HepG2 (cell line): ENCODE measurements at regions not wholly inside any gene's neighbourhood (a gene's known extent, or its start where the extent isn't known, plus 50 kb on each side); places are given as distances from the start of the nearest gene placed in this dataset.

ENCODE experiments used
- ATAC-seq: fragments of 200-7000 bp; cut with Tn5 transposase; 3 replicates; pipeline ENCODE4 v1.9.1; 2020; ENCODE audit warnings: mild to moderate bottlenecking, moderate library complexity
- BruUV-seq: library from RNA; stranded (reverse); fragments of 400-500 nt; replicated peaks from 2 replicates; lab custom pipeline; 2021; lab: Mats Ljungman, UMichigan
- CTCF ChIA-PET: fragments of 300-600 bp; formaldehyde crosslinking; extraction: SDS; loops from one replicate; lab custom pipeline; 2021; ENCODE audit warnings: low total read pairs, inconsistent platforms, low intra/inter-chr PET ratio; lab: Yijun Ruan, JAX
- POLR2A ChIA-PET: fragments of 350-600 bp; sonication (Branson Sonifier 250); formaldehyde crosslinking; loops from one replicate; lab custom pipeline; 2020; ENCODE audit warnings: antibody characterized with exemption, inconsistent platforms; lab: Yijun Ruan, JAX
- DNase-seq: peaks from one replicate; pipeline ENCODE4 v3.0.0-alpha.2; 2015; ENCODE audit warnings: low spot score
- FAIRE-seq: peaks from 3 replicates; lab custom pipeline; 2011; peaks lifted over from hg19 to GRCh38; lab: Jason Lieb, UNC
- H2AFZ ChIP-seq: one replicate; pipeline ENCODE4 v1.6.1; 2011; ENCODE audit warnings: low read length, inconsistent platforms
- H3K27ac ChIP-seq: fragments of 300-600 bp; 3 replicates; pipeline ENCODE4 v1.8.0; 2011; ENCODE audit warnings: mixed run types, mild to moderate bottlenecking, mixed read lengths, low read length, inconsistent platforms; ENCODE audit not compliant: insufficient read depth; ENCODE audit errors: extremely low read length
- H3K27me3 ChIP-seq, 2 experiments: fragments of 200-600 bp in 1 of 2; 2 replicates in 1 of 2; 3 replicates in 1 of 2; pipeline versions ENCODE4 v1.6.0 to v1.8.0; 2011; ENCODE audit warnings: low read length in 2 of 2, mild to moderate bottlenecking in 2 of 2, moderate library complexity in 2 of 2, inconsistent platforms in 1 of 2; ENCODE audit not compliant: insufficient read depth in 2 of 2, control insufficient read depth in 1 of 2
- H3K36me3 ChIP-seq, 2 experiments: fragments of 200-600 bp in 1 of 2; replicated peaks in 1 of 2; 2 replicates in 1 of 2; 3 replicates in 1 of 2; pipeline versions ENCODE4 v1.5.1 to v1.8.0; 2011; ENCODE audit warnings: low read length in 2 of 2, inconsistent platforms in 1 of 2; ENCODE audit not compliant: insufficient read depth in 2 of 2, control insufficient read depth in 1 of 2
- H3K4me1 ChIP-seq: 2 replicates; pipeline ENCODE4 v1.5.1; 2012; ENCODE audit warnings: low read length, inconsistent platforms; ENCODE audit not compliant: insufficient read depth
- H3K4me2 ChIP-seq: 2 replicates; pipeline ENCODE4 v1.6.0; 2011; ENCODE audit warnings: low read depth, low read length, inconsistent platforms
- H3K4me3 ChIP-seq, 3 experiments: fragments of 200-600 bp in 1 of 3; sonication (generic), shearing (Covaris generic) in 1 of 3; replicated peaks in 1 of 3; 2 replicates each; pipeline ENCODE4 v1.5.1; 2011 to 2016; ENCODE audit warnings: low read length in 3 of 3, inconsistent platforms in 2 of 3, low read depth in 2 of 3, mild to moderate bottlenecking in 2 of 3, control low read depth in 1 of 3, mixed read lengths in 1 of 3; ENCODE audit not compliant: insufficient read depth in 1 of 3
- H3K79me2 ChIP-seq: one replicate; pipeline ENCODE4 v1.6.1; 2011; ENCODE audit warnings: low read length, inconsistent platforms; ENCODE audit not compliant: insufficient read depth
- H3K9ac ChIP-seq: 2 replicates; pipeline ENCODE4 v1.6.0; 2011; ENCODE audit warnings: mild to moderate bottlenecking, low read depth, low read length, inconsistent platforms; ENCODE audit not compliant: insufficient read depth
- H3K9me3 ChIP-seq: 2 replicates; pipeline ENCODE4 v1.5.1; 2012; ENCODE audit warnings: mild to moderate bottlenecking, low read length
- H4K20me1 ChIP-seq: 2 replicates; pipeline ENCODE4 v1.6.0; 2011; ENCODE audit warnings: inconsistent platforms, mild to moderate bottlenecking, low read length, moderate library complexity; ENCODE audit not compliant: insufficient read depth
- CEBPB ChIP-seq: IDR thresholded peaks from 2 replicates; pipeline ENCODE4 v1.6.1; 2011; ENCODE audit warnings: low read depth, low read length, improper control_type of control experiment, borderline replicate concordance
- HDAC6 ChIP-seq: fragments of 200-600 bp; sonication (generic); IDR thresholded peaks from 2 replicates; pipeline ENCODE4 v1.7.0; 2017; ENCODE audit warnings: mild to moderate bottlenecking, antibody characterized with exemption, low read length, low read depth
- PCBP1 ChIP-seq: fragments of 200-400 bp; formaldehyde crosslinking; IDR thresholded peaks from 2 replicates; pipeline ENCODE4 v1.6.1; 2017; ENCODE audit warnings: mild to moderate bottlenecking, low read depth, low read length, borderline replicate concordance
- TAF15 ChIP-seq: fragments of 200-400 bp; formaldehyde crosslinking; IDR thresholded peaks from one replicate; pipeline ENCODE4 v1.6.1; 2018; ENCODE audit warnings: mild to moderate bottlenecking, low read depth, low read length; ENCODE audit not compliant: poor library complexity, severe bottlenecking
- ZEB1 ChIP-seq: IDR thresholded peaks from 2 replicates; pipeline ENCODE4 v1.6.1; 2012; ENCODE audit warnings: mild to moderate bottlenecking, low read depth, inconsistent platforms; ENCODE audit not compliant: insufficient replicate concordance
- ZNF235 ChIP-seq: sonication (generic); formaldehyde crosslinking; IDR thresholded peaks from 2 replicates; pipeline ENCODE4 v1.8.1; 2023; ENCODE audit warnings: mild to moderate bottlenecking, missing genetic modification reagents, borderline replicate concordance
- ZNF354B ChIP-seq: sonication (generic); formaldehyde crosslinking; IDR thresholded peaks from 2 replicates; pipeline ENCODE4 v1.8.0; 2022; ENCODE audit warnings: mild to moderate bottlenecking, missing genetic modification reagents
- ZNF556 ChIP-seq: sonication (generic); formaldehyde crosslinking; IDR thresholded peaks from 2 replicates; pipeline ENCODE4 v1.4.0; 2020; ENCODE audit warnings: mild to moderate bottlenecking, missing genetic modification reagents, borderline replicate concordance
- ZNF720 ChIP-seq: sonication (generic); formaldehyde crosslinking; IDR thresholded peaks from 2 replicates; pipeline ENCODE4 v1.4.0; 2020; ENCODE audit warnings: missing genetic modification reagents
- WGBS: methylation state at CpG from one replicate; pipeline ENCODE4 v1.1.6; 2017; ENCODE audit warnings: low lambda C conversion rate; 5-methylcytosine and 5-hydroxymethylcytosine counted together
- in situ Hi-C: cut with HindIII; loops from 2 replicates; pipeline ENCODE4 v1.10.0; 2017; ENCODE audit warnings: low pct_unique_long_range_greater_than_20kb; ENCODE audit not compliant: extremely low pct_ligation_motif_present
- intact Hi-C: fragments of 100-400 bp; cut with micrococcal nuclease; formaldehyde crosslinking; loops from one replicate; pipeline ENCODE4 v1.10.0; 2022; ENCODE audit not compliant: unreplicated experiment
- TF ChIP-seq, protein P1 (sequence below): sonication (generic); formaldehyde crosslinking; IDR thresholded peaks from 2 replicates; pipeline ENCODE4 v1.5.1; 2020; ENCODE audit warnings: missing genetic modification reagents, mild to moderate bottlenecking, borderline replicate concordance
- TF ChIP-seq, protein P2 (sequence below): sonication (generic); formaldehyde crosslinking; IDR thresholded peaks from 2 replicates; pipeline ENCODE4 v1.4.0; 2020; ENCODE audit warnings: mild to moderate bottlenecking, missing genetic modification reagents, borderline replicate concordance

DNA sequence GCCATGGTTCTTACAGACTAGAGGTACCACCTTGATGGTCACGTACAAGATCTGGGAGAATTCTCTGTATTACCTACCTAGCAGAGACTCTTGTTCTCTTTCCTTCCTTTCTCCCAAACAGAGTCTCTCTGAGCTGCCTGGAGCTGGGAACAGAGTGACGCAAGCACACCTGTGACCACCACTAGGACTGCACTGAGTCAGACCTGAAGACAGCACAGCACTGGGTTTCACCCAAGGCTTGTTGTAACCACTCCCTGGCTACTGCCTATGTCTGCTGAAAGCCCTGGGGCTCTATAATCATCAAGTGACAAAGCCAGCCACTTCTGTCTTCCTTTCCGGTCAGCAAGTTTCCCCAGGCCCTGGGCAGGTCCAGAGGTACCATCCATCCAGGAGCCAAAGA lies 293.3 kb upstream of the CNTN4 start:
- H4K20me1 ChIP-seq, result no peaks in the 10 kb centered on the region
- no TSS peak for BruUV-seq
- no peak overlapping the region for H3K4me2 ChIP-seq
- no peak overlapping the region for H3K27ac ChIP-seq
- no peak for TF ChIP-seq ZNF556 (CRISPR knock-in tag)
- no peak for TF ChIP-seq ZNF354B (CRISPR knock-in tag)
- TF ChIP-seq ZNF235 (CRISPR knock-in tag), result no peak
- TF ChIP-seq ZNF720, result no peak
- no peak for TF ChIP-seq HDAC6
- TF ChIP-seq CEBPB, result no peak
- no peak for TF ChIP-seq TAF15
- no peak for TF ChIP-seq ZEB1
- TF ChIP-seq, protein P1, sequence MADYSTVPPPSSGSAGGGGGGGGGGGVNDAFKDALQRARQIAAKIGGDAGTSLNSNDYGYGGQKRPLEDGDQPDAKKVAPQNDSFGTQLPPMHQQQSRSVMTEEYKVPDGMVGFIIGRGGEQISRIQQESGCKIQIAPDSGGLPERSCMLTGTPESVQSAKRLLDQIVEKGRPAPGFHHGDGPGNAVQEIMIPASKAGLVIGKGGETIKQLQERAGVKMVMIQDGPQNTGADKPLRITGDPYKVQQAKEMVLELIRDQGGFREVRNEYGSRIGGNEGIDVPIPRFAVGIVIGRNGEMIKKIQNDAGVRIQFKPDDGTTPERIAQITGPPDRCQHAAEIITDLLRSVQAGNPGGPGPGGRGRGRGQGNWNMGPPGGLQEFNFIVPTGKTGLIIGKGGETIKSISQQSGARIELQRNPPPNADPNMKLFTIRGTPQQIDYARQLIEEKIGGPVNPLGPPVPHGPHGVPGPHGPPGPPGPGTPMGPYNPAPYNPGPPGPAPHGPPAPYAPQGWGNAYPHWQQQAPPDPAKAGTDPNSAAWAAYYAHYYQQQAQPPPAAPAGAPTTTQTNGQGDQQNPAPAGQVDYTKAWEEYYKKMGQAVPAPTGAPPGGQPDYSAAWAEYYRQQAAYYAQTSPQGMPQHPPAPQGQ (CRISPR knock-in tag), result no peak
- TF ChIP-seq, protein P2, sequence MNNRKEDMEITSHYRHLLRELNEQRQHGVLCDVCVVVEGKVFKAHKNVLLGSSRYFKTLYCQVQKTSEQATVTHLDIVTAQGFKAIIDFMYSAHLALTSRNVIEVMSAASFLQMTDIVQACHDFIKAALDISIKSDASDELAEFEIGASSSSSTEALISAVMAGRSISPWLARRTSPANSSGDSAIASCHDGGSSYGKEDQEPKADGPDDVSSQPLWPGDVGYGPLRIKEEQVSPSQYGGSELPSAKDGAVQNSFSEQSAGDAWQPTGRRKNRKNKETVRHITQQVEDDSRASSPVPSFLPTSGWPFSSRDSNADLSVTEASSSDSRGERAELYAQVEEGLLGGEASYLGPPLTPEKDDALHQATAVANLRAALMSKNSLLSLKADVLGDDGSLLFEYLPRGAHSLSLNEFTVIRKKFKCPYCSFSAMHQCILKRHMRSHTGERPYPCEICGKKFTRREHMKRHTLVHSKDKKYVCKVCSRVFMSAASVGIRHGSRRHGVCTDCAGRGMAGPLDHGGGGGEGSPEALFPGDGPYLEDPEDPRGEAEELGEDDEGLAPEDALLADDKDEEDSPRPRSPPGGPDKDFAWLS (CRISPR knock-in tag), result no peak
- TF ChIP-seq PCBP1, result no peak
- no peaks in the 10 kb centered on the region for H3K4me1 ChIP-seq
- H3K36me3 ChIP-seq, result no peaks in the 10 kb centered on the region
- intact Hi-C loops (no loop called here), in situ Hi-C loops (no loop called here)
- H3K9ac ChIP-seq, result no peak overlapping the region
- ChIA-PET POLR2A (no interaction called here), CTCF (no interaction called here)
- H3K4me3 ChIP-seq, result no peak overlapping the region
- peaks cover 91% of the 10 kb centered on the region for H3K9me3 ChIP-seq
- H3K79me2 ChIP-seq, result no peaks in the 10 kb centered on the region
- DNase-seq (no peak), ATAC-seq (no peak), FAIRE-seq (no peak)
- no peaks in the 10 kb centered on the region for H3K27me3 ChIP-seq
- WGBS, result 17% methylated on average over 2 of the region's 3 CpGs
- H2AFZ ChIP-seq, result no peak overlapping the region
